SK-N-MC (cell line): ENCODE measurements at regions not wholly inside any gene's neighbourhood (a gene's known extent, or its start where the extent isn't known, plus 50 kb on each side); places are given as distances from the start of the nearest gene placed in this dataset.

ENCODE experiments used
- EZH2 ChIP-seq: fragments of 200-600 bp; sonication (generic); IDR thresholded peaks from one replicate; pipeline ENCODE4 v1.6.1; 2017; ENCODE audit warnings: antibody characterized with exemption
- POLR2AphosphoS5 ChIP-seq: IDR thresholded peaks from 2 replicates; pipeline ENCODE4 v1.6.1; 2012; ENCODE audit warnings: mild to moderate bottlenecking, low read depth, low read length, borderline replicate concordance

DNA sequence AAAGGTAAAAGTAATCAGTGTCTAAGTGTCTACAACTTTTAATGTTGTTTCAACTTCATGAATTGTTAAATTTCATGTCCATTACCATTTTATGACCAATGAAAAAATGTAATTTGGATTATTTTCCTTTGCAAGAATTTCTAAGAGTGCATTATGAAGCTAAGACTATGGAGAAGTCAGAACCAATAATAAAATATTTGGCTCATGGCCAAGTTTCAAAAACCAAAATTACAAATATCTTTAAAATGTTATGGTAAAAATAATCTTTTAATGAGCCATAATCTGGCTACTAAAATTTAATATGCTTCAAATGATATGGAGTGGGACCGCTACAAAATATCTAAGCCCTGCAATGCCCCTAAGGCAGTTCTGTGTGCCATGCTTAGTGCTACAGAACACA, 294.1 kb upstream of the SMIM30 start:
- TF ChIP-seq POLR2AphosphoS5 (no peak), EZH2 (no peak)
